ENCODE measurements at regions not wholly inside any gene's neighbourhood (a gene's known extent, or its start where the extent isn't known, plus 50 kb on each side); places are given as distances from the start of the nearest gene placed in this dataset.

GRCh38 chr19:32176591-32176990, 168.8 kb upstream of the ZNF507 start:
- DNase-seq (ENCODE audit: low read depth) = no peak

DNA sequence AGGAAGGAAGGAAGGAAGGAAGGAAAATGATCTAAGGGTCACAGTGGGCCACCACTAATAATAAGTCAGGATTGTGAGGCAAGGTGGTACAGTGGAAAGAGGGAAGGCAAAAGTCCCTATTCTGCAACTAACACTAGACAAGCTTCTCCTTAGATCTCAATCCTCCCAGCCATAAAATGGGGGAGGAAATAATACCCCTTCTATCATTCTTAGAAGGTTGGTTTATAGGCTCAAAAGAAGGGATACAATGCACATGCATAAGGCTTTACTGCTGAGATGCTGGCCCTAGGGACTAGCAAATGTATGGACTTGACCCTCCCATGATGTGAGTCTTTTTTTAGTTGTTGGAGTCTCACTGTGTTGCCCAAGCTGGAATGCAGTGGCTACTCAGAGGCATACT, 167.7 kb upstream of the ZNF507 start:
- DNase-seq (ENCODE audit: low read depth) = no peak

GRCh38 chr19:32178401-32178800, 167.0 kb upstream of the ZNF507 start:
- no peak for DNase-seq (ENCODE audit: low read depth)

DNA sequence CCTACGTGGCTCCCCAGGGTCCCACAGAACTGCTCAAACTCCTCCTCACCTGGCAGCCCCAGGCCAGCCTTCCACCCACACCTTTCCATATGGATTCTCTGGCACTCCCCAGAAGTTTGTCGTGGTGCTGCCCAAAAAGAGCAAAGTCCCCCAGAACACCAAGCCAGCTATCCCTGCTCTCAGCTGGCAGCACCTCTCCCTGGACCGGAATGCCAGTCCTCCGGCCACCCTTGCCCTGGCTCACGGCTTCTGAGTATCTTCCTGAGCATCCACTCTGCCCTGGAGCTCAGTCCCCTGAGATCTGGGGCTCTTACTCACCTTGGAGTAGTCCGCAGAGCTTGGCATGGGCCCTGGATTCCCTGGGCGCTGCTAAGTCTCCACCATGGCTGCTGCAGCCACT, 166.5 kb upstream of the ZNF507 start:
- no peak for DNase-seq (ENCODE audit: low read depth)

- no peak for DNase-seq (ENCODE audit: low read depth)
Observed at GRCh38 chr19:32181216-32181920, 164.0 kb upstream of the ZNF507 start.

- no peak for DNase-seq (ENCODE audit: low read depth)
Observed at GRCh38 chr19:32186542-32187330, 158.7 kb upstream of the ZNF507 start.

- DNase-seq (ENCODE audit: low read depth) = no peak
Observed at GRCh38 chr19:32188921-32189320, 156.5 kb upstream of the ZNF507 start.

GRCh38 chr19:32189956-32190706, 155.3 kb upstream of the ZNF507 start:
- no peak for DNase-seq (ENCODE audit: low read depth)

DNA sequence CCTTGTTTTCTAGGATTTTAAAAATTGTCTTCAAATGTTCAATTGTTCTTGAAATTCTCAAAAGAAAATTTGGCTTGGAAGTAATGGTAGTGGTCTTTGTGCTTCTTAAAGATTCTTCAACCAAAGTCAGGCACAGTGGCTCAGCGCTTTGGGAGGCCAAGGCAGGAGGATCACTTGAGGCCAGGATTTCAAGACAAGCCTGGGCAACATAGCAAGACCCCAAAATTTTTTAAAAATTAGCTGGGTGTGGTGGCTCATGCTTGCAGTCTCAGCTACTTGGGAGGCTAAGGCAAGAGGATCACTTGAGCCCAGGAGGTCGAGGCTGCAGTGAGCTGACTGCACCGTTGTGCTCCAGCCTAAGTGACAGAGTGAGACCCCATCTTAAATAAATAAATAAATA, 153.5 kb upstream of the ZNF507 start:
- DNase-seq (ENCODE audit: low read depth) = no peak

- DNase-seq (ENCODE audit: low read depth) = no peak
Observed at GRCh38 chr19:32195706-32196610, 149.5 kb upstream of the ZNF507 start.

GRCh38 chr19:32196690-32197420, 148.6 kb upstream of the ZNF507 start:
- DNase-seq (ENCODE audit: low read depth) = no peak

DNA sequence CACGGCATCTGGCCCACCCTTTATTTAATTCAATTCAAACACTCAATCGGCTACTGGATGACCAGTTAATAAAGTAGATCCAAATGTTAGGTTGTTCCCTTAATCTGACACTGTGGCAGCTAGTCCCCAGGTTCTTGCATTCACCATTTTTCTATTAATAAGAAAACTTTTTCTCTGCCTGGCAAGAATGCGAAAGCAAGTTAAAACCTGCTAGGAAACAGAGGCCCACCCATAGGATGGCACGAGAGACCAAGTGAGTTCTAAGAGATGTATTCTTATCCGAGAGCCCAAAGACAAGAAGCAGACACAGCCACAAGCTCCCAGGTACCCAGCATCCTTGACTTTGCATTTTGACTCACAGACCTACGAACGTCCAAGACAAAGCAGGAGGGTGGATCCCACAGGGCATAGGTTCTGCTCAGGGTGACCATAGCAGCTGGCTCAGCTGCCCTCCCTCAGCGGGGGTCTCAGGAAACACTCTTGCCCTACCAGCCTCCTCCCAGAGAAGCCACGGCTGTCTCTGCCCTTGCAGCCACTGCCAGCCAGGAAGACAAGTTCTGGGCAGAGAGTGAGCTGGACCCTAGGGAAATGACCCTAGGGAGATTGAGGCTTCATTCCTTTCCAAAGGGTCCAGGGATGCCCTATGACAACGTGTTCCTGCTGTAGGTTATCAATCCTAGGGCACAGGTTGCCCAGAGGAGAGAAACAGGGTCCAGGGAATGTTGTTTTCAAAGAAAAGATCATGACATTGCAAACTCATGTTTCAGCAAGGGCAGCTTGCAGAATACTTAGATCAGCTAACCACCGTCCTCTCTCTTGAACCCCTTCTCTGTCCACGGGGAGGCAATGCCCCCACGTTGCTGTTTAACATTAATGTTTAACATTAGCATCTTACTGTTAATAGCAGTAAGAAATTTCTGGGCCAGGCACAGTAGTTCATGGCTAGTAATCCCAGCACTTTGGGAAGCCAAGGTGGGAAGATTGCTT, 147.2 kb upstream of the ZNF507 start:
- no peak for DNase-seq (ENCODE audit: low read depth)

- DNase-seq (ENCODE audit: low read depth) = no peak
Observed at GRCh38 chr19:32199501-32200040, 145.8 kb upstream of the ZNF507 start.

DNA sequence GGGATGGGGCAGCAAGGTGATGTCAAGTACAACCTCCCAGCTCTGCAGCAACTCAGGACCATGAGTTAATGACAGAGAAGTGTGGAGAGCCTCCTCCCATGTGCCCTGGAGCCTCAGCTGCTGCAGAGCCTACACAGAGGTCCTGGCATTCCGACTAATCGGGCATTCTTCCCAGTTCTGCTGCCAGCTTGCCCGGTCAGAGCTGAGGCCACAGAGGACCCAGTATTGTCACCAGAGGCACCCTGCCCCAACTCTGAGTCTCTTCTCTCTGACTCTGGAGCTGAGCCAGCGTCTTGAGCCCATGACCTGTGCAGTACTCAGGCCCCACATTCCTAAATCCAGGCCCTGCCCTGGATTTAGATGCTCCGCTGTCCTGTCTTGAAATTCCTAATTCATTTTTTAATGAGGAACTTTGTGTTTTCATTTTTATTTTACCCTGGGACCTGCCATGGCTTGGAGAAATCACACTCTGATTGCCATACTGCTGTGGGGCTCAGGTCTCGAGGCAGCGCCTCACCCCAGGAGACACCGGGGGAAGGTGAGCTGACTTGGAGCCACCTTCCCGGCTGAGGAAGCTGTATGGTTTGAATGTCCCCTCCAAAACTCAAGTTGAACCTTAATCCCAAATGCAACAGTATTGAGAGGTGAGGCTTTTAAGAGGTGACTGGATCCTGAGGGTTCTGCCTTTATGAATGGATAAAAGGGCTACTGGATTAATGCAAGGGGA, 144.9 kb upstream of the ZNF507 start:
- no peak for DNase-seq (ENCODE audit: low read depth)

DNA sequence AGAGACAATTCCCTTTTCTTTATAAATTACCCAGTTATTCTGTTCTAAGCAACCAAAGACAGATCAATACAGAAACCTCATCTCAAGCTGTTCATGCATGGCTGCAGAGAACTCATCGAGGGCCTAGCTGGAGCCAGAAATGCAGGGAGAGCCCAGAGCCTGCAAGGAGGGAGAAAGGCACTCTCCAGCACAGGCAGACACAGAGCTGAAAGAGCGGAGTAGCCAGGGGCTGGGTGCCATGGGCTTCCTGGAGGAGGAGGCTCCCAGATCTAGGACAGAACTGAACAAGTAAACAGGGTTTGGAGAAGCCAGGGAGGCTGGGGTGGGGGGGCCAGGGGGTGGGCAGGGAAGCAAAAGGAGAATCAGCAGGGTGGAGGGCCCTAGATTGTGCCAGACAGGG, 144.2 kb upstream of the ZNF507 start:
- no peak for DNase-seq (ENCODE audit: low read depth)

DNA sequence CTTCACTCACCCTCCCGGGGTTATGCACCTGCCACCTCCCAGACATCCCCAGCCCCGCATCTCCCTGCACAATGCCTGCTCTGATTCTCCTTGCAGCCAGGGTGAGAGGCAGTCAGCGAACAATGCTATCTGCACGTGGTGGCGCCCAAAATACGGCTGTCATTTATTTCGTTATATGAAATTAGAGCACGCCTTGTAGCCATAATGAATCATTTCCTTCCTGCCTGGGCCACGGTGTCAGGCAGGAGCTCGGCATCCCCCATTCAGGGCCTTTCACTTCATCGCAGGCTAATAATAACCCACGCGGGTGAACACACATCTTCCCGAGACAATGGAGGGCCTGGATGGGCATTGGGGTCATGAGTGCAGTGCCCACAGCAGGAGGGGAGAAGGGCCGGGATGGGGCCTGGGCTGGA, 143.8 kb upstream of the ZNF507 start:
- no peak for DNase-seq (ENCODE audit: low read depth)

DNA sequence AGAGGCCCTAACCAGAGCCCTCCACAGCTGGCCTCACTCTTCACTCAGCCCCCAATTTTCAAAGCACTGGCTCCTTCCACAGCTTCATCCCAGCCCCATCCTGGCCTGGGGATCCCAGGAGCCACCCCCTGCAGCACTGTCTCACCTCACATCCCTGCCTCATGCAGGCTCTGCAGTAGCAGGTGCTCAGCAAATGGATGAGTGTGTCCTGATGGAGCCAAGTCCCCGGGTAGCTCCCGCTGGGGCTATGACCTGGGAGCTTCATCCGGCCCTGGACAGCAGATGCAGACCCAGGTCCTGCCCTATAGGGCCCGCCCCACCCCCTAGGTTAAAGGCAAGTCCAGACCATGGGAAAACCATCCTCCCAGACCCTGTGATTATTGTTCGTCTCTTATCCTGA, 143.2 kb upstream of the ZNF507 start:
- no peak for DNase-seq (ENCODE audit: low read depth)

- no peak for DNase-seq (ENCODE audit: low read depth)
Observed at GRCh38 chr19:32203161-32203560, 142.2 kb upstream of the ZNF507 start.

GRCh38 chr19:32206065-32206464, 139.3 kb upstream of the ZNF507 start:
- no peak for DNase-seq (ENCODE audit: low read depth)
